Renal cortex interstitium (tissue), 11 donors: ENCODE measurements at regions not wholly inside any gene's neighbourhood (a gene's known extent, or its start where the extent isn't known, plus 50 kb on each side); places are given as distances from the start of the nearest gene placed in this dataset.
A peak's percentile ranks its signal among the peaks of the same experiment; 100 is the strongest.
"Not testable (repeated sequence)": the region's sequence is repeated elsewhere in the genome, so short reads cannot be mapped to it uniquely, and the experiment has no call there.

Source experiments
- DNase-seq, 11 donors: peaks; one replicate each; pipeline ENCODE4 v3.0.0-alpha.2; 2013; ENCODE audit warnings: low read depth in 9 of 11, low spot score in 4 of 11; ENCODE audit errors: extremely low read depth in 1 of 11

DNA sequence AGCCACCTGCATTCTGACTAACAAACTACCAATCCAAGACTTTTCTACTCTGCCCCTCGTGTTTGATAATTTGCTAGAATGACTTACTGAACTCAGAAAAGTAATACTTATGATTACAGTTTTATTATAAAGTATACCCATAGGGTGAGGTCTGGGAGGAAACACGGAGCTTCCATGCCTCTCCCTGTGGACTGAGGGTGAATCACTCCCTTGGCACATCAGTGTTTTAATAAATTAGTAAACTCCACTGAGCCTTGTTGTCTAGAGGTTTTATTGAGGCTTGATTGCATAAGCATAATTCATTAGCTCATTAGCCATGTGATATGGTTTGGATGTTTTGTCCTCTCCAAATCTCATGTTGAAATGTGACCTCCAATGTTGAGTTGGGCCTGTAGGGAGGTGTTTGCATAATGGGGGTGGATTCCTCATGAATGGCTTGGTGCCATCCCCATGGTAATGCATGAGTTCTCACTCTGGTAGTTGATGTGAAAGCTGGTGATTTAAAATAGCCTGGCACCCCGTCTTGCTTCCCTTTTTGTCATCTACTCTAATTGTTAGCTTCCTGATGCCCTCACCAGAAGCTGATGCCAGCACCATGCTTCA is 233.6 kb upstream of the TRPC7 start:
- DNase-seq: no peak

DNA sequence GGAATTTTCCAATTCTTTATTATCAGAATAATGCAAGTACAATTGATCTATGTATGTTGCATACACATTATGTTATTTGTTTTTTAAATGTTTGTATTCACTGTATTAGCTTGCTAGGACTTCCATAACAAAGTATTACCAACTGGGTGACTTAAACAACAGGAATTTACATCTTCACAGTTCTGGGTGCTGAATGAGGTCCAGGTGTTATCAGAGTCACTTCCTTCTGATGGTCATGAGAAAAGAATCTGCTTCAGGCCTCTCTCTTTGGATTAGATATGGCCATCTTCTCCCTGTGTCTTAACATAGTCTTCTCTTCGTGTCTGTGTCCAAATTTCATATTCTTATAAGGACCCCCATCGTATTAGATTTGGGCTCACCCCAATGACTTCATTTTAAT is 229.1 kb upstream of the TRPC7 start:
- DNase-seq: no peak

GRCh38 chr5:136590581-136590980 is 225.2 kb upstream of the TRPC7 start:
- no peak for DNase-seq

- no peak for DNase-seq
Observed at GRCh38 chr5:136586196-136586595, 220.9 kb upstream of the TRPC7 start.

GRCh38 chr5:136584474-136584873 is 219.1 kb upstream of the TRPC7 start:
- no peak for DNase-seq

GRCh38 chr5:136579238-136579637 is 213.9 kb upstream of the TRPC7 start:
- no peak for DNase-seq

DNA sequence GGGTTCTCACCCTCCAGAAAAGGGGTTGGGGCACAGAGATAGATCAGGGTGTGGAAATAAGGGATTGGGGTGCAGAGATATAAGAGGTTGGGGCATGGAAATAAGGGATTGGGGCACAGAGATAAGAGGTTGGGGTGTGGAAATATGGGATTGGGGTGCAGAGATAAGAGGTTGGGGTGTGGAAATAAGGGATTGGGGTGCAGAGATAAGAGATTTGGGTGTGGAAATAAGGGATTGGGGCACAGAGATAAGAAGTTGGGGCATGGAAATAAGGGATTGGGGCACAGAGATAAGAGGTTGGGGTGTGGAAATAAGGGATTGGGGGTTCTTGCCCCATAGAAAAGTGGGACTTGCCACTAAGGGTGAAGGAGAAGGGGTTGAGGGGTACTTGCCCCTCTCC is 204.5 kb upstream of the TRPC7 start:
- not testable (repeated sequence) for DNase-seq

DNA sequence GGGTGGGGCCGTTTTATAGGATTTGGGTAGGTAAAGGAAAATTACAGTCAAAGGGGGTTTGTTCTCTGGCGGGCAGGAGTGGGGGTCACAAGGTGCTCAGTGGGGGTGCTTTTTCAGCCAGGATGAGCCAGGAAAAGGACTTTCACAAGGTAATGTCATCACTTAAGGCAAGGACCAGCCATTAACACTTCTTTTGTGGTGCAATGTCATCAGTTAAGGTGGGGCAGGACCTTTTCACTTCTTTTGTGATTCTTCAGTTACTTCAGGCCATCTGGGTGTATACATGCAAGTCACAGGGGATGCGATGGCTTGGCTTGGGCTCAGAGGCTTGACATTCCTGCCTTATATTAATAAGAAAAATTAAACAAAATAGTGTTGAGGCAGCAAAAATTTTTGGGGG is 200.1 kb upstream of the TRPC7 start:
- not testable (repeated sequence) for DNase-seq

- DNase-seq: not testable (repeated sequence)
Observed at GRCh38 chr5:136565050-136565449, 199.7 kb upstream of the TRPC7 start.

- DNase-seq: not testable (repeated sequence)
Observed at GRCh38 chr5:136564431-136564830, 199.1 kb upstream of the TRPC7 start.

DNA sequence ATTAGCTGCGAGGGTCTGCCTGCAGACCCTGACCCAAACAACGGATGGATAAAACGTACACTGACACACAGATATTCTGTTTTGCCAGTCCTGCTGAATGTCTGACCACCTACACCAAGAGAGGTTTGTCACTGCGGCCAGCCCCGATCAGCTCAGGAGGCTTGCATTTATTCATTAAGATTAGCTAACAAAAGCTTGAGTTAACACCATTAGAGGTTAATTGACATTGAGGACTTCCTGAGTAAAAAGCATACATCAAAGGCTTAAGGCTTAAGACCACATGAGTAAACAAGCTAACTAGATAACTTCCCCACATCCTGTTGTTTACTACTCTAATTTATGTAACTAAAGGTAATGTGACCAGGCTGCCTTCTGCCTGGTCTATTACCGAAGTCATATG is 198.1 kb upstream of the TRPC7 start:
- DNase-seq: no peak

- peak in 10 of 11 donors; percentile 5 to 54 (median 20) for DNase-seq
Observed at GRCh38 chr5:136560126-136560525, 194.8 kb upstream of the TRPC7 start.

GRCh38 chr5:136559651-136560050 is 194.3 kb upstream of the TRPC7 start:
- DNase-seq: no peak

DNA sequence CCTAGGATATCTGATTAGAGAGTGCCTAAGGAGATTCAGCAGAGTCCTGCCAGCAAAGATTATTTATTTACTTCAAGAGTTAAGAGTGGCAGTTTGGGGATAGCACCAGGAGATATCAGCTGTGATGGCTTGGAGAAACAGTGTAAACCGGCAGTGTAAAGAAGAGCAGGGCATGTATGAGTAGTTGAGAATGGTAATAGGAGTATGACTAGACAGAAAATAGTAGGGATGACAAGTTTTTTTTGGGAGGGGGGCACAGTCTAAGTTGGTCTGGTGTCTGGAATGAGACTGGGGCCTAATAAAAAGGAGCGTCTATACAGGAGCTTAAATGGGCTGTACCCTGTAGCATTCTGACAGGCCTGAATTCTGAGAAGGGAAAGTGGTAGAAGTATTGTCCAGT is 181.8 kb upstream of the TRPC7 start:
- not testable (repeated sequence) for DNase-seq

GRCh38 chr5:136546441-136546840 is 181.1 kb upstream of the TRPC7 start:
- not testable (repeated sequence) for DNase-seq

DNA sequence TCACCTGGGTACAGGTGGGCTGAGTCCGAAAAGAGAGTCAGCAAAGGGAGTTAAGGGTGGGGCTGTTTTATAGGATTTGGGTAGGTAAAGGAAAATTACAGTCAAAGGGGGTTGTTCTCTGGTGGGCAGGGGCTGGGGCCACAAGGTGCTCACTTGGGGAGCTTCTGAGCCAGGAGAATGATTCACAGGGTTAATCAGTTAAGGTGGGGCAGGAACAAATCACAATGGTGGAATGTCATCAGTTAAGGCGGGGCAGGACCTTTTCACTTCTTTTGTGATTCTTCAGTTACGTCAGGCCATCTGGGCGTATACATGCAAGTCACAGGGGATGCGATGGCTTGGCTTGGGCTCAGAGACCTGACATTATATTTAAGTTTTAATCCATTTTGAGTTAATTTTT is 179.7 kb upstream of the TRPC7 start:
- not testable (repeated sequence) for DNase-seq

GRCh38 chr5:136538534-136538933 is 173.2 kb upstream of the TRPC7 start:
- DNase-seq: no peak

- DNase-seq: no peak
Observed at GRCh38 chr5:136529081-136529480, 163.7 kb upstream of the TRPC7 start.

DNA sequence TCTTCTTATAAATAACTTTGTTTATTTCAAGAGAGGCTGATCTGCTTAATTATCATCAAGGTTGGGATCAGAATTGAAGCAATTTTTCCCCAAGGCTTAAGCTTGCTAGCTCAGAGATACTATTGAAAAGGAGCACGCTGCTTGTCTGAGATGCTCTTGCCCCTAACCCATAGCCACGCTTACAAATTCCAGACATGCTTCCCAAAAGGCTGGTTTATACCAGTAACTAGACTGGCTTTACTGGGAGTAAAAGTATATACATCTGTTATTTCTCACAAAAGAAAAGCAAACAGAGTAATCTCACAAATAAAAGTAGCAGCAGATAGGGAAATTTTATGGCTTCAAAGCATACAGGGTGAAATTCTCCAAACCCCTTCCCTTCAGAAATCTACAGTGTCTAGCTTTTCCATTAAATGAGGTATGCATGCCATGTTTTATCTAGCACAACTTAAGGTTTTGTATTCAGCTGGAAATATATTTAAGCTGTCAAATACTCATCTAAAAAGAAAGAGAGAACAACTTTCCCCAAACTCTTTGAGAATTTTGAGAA is 163.2 kb upstream of the TRPC7 start:
- DNase-seq: no peak

DNA sequence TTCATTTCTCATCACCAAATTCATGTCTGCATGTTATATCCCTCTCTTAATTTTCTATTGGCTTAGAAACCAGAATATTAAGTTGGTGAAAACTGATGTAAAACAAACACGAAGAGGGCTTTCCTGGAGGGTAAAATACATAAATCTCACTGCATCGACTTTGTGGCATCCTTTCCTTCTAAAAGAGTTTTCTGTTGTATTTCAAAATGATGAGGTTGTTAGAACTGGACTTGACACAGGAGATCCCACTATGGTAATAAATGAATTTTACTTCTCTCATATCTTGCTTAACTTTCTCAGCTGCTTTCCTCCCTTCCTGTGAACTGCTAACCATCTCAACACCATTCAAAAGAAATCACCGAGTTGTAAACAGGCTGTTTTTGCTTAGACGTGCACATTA is 162.0 kb upstream of the TRPC7 start:
- no peak for DNase-seq

DNA sequence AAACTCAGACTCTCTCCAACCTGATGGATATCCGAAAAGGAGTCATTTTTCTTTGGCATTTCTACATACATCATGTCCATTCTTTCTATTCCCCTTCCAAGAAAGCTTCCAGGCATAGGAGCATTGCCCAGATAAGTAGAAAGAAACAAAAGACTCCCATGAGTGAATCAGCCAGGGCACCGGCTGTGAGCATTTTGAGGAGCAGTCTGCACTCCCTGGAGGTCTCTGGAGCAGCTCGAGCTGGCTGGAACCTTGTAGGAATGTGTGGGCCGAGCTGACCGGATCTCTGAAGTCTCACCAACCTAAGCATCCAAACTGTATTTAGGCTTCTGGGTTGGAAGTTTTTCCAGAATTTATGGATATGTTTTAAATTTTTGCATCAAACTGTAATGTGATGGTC is 161.4 kb upstream of the TRPC7 start:
- DNase-seq: no peak
